ENCODE measurements at regions not wholly inside any gene's neighbourhood (a gene's known extent, or its start where the extent isn't known, plus 50 kb on each side); places are given as distances from the start of the nearest gene placed in this dataset.

DNA sequence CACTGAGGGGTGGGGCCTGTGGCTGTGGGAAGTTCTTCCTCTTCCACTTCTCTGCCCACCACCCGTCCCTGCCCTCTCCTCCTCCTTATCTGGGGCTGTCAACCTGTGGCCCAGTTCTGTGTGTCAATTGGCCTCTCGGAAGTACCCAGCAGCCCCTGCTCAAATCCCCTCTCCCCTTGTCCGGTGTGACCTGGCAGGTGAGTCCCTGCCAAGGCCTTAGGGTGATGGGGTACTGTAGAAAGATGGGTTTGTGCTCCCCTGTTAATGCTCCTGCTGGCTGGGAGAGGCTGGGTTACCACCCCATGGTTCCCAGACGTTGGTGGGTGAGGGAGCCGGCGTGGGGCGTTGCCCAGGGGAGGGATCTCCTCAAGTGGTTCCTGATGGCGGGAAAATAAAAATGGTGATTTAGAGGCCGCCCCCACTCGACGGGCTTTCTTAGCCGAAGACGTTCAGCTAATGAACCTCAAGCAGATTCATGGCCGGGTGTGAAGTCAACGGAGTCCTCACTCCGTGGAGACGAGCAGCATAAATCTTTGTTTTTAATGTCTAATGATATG lies 141.2 kb downstream of the URI1 start:
- TF ChIP-seq, protein P1, sequence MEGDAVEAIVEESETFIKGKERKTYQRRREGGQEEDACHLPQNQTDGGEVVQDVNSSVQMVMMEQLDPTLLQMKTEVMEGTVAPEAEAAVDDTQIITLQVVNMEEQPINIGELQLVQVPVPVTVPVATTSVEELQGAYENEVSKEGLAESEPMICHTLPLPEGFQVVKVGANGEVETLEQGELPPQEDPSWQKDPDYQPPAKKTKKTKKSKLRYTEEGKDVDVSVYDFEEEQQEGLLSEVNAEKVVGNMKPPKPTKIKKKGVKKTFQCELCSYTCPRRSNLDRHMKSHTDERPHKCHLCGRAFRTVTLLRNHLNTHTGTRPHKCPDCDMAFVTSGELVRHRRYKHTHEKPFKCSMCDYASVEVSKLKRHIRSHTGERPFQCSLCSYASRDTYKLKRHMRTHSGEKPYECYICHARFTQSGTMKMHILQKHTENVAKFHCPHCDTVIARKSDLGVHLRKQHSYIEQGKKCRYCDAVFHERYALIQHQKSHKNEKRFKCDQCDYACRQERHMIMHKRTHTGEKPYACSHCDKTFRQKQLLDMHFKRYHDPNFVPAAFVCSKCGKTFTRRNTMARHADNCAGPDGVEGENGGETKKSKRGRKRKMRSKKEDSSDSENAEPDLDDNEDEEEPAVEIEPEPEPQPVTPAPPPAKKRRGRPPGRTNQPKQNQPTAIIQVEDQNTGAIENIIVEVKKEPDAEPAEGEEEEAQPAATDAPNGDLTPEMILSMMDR (IDR thresholded peaks at IDR 0.05; ENCODE audit: partially characterized antibody, unreplicated experiment): no peak
- H3K27me3 Mint-ChIP-seq (ENCODE audit: unreplicated experiment): no peaks in the 10 kb centered on the region
- no peak for DNase-seq
- H3K4me1 Mint-ChIP-seq (ENCODE audit: low read depth, unreplicated experiment): no peaks in the 10 kb centered on the region
- H3K4me3 Mint-ChIP-seq (ENCODE audit: unreplicated experiment): no peak overlapping the region
- H3K27ac Mint-ChIP-seq (ENCODE audit: unreplicated experiment): no peak overlapping the region
- no peaks in the 10 kb centered on the region for H3K36me3 Mint-ChIP-seq (ENCODE audit: unreplicated experiment)
- H3K9me3 Mint-ChIP-seq (ENCODE audit: unreplicated experiment): peaks cover 9% of the 10 kb centered on the region

DNA sequence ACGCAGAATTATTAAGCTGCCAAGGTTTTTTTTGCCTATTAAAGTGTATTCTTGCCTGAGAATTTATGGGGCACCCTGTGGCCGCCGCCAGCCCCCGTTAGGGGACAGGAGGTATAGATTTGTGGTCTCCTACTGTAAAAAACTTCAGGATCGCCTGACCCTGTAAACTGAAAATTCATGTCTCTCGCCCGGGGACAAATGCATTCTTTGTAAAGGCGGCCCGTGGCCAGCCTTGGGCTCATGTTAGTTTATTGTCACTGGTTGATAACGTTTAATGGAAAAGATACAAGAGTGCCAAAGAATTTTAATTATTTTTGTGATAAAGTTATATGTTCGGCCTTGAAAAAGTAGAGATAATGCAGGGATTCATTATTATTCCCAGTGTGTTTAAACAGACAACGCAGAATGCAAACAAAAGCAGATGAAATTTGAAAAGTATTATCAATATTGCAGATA lies 141.7 kb downstream of the URI1 start:
- TF ChIP-seq, protein P1 (IDR thresholded peaks at IDR 0.05; ENCODE audit: partially characterized antibody, unreplicated experiment): no peak
- no peaks in the 10 kb centered on the region for H3K4me1 Mint-ChIP-seq (ENCODE audit: low read depth, unreplicated experiment)
- H3K36me3 Mint-ChIP-seq (ENCODE audit: unreplicated experiment): no peaks in the 10 kb centered on the region
- H3K27ac Mint-ChIP-seq (ENCODE audit: unreplicated experiment): no peak overlapping the region
- H3K4me3 Mint-ChIP-seq (ENCODE audit: unreplicated experiment): no peak overlapping the region
- H3K27me3 Mint-ChIP-seq (ENCODE audit: unreplicated experiment): no peaks in the 10 kb centered on the region
- DNase-seq: no peak
- peaks cover 9% of the 10 kb centered on the region for H3K9me3 Mint-ChIP-seq (ENCODE audit: unreplicated experiment)

DNA sequence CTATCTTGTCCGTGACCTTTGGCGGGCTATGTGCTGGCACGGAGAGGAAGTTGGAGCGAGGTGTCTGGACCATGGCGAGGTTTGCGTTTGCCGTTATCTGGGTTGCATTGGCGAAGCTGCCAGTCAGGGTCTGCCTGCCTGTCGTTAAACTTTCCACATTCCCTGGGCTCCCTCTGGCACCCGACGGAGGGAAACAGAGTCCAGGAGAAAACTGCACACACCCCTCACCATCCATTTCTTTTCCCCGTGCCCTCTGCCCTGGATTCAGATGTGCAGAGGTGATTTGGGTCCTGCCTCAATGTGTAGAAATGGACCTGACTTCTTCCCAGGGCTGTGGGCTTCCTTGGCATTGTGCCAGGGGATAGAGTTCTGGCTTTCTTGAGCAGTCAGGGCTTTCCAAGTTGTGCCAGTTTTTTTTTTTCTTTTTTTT lies 142.4 kb downstream of the URI1 start:
- Mint-ChIP-seq H3K27ac (ENCODE audit: unreplicated experiment) (no peak overlapping the region), H3K36me3 (ENCODE audit: unreplicated experiment) (no peaks in the 10 kb centered on the region), H3K4me1 (ENCODE audit: low read depth, unreplicated experiment) (no peaks in the 10 kb centered on the region), H3K4me3 (ENCODE audit: unreplicated experiment) (no peak overlapping the region), H3K9me3 (ENCODE audit: unreplicated experiment) (peaks cover 5% of the 10 kb centered on the region), H3K27me3 (ENCODE audit: unreplicated experiment) (no peaks in the 10 kb centered on the region)
- TF ChIP-seq, protein P1 (IDR thresholded peaks at IDR 0.05; ENCODE audit: partially characterized antibody, unreplicated experiment): no peak
- no peak for DNase-seq

DNA sequence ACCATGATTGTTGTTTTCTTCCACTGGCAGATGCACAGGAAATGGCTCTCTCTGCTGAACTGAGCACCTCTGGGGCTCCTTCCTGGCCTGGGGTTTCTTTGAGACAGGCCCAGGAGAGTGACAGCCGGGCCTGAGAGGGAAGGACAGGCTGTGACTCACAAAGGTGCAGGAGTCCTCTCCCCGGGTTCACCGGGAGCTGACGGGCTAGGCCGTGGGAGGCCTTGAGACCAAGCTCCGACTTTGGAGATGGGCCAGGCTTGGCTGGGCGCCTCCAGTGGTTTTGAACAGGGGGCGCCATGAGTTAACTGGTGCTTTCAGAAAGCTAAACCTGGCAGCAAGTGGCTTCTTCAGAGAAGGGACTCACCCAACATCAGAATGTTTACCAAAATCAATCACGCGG lies 143.4 kb downstream of the URI1 start:
- TF ChIP-seq, protein P1 (IDR thresholded peaks at IDR 0.05; ENCODE audit: partially characterized antibody, unreplicated experiment): no peak
- Mint-ChIP-seq H3K9me3 (ENCODE audit: unreplicated experiment) (peaks cover 2% of the 10 kb centered on the region), H3K4me3 (ENCODE audit: unreplicated experiment) (no peak overlapping the region), H3K27ac (ENCODE audit: unreplicated experiment) (no peak overlapping the region), H3K36me3 (ENCODE audit: unreplicated experiment) (no peaks in the 10 kb centered on the region), H3K4me1 (ENCODE audit: low read depth, unreplicated experiment) (no peaks in the 10 kb centered on the region), H3K27me3 (ENCODE audit: unreplicated experiment) (no peaks in the 10 kb centered on the region)
- DNase-seq: no peak

DNA sequence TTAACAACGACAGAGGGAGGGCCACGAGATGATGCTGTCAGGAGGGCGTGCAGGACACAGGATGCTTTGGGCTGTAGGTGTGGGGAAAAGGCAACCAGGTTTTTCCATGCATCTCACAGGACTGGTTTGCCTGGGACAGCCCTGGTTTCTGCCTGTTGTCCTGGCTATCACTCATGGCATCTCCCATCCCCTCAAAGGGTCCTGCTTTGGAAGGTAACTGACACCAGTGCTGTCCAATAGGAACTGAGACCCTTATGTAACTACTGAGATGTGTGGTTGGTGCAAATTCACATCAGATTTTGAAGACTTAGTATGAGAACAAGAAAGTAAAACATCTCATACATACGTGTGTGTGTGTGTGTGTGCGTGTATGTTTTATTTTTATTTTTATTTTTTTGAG lies 144.2 kb downstream of the URI1 start:
- TF ChIP-seq, protein P1 (IDR thresholded peaks at IDR 0.05; ENCODE audit: partially characterized antibody, unreplicated experiment): no peak
- peaks cover 7% of the 10 kb centered on the region for H3K27me3 Mint-ChIP-seq (ENCODE audit: unreplicated experiment)

More for the DNA sequence above, 144.2 kb downstream of the URI1 start:
- H3K4me3 Mint-ChIP-seq (ENCODE audit: unreplicated experiment): no peak overlapping the region
- peaks cover 3% of the 10 kb centered on the region for H3K9me3 Mint-ChIP-seq (ENCODE audit: unreplicated experiment)
- no peak for DNase-seq
- no peaks in the 10 kb centered on the region for H3K36me3 Mint-ChIP-seq (ENCODE audit: unreplicated experiment)
- no peak overlapping the region for H3K27ac Mint-ChIP-seq (ENCODE audit: unreplicated experiment)
- peaks cover 6% of the 10 kb centered on the region for H3K4me1 Mint-ChIP-seq (ENCODE audit: low read depth, unreplicated experiment)
